Endothelial cell of umbilical vein (primary cell): ENCODE measurements at regions not wholly inside any gene's neighbourhood (a gene's known extent, or its start where the extent isn't known, plus 50 kb on each side); places are given as distances from the start of the nearest gene placed in this dataset.

Experiments used
- BruUV-seq: library from RNA; stranded (reverse); fragments of 400-500 nt; replicated peaks from 2 replicates; lab custom pipeline; 2021; lab: Mats Ljungman, UMichigan
- CTCF ChIA-PET: fragments of 300-600, 350-600 bp; sonication (Branson Sonifier 250); formaldehyde crosslinking; loops from one replicate; lab custom pipeline; 2021; ENCODE audit warnings: antibody characterized with exemption, inconsistent platforms; lab: Charles Lee
- POLR2A ChIA-PET: fragments of 300-600, 350-600 bp; sonication (Branson Sonifier 250); formaldehyde crosslinking; loops from one replicate; lab custom pipeline; 2021; ENCODE audit warnings: antibody characterized with exemption, inconsistent platforms; lab: Charles Lee
- DNase-seq: peaks from one replicate; pipeline ENCODE4 v3.0.0-alpha.2; 2011; ENCODE audit warnings: low read depth, low spot score
- FAIRE-seq: peaks from 2 replicates; lab custom pipeline; 2011; peaks lifted over from hg19 to GRCh38; lab: Jason Lieb, UNC
- H2AFZ ChIP-seq: 2 replicates; pipeline ENCODE4 v1.6.0; 2012; ENCODE audit warnings: low read depth, low read length, control low read depth, inconsistent platforms
- H3K27ac ChIP-seq: 2 replicates; pipeline ENCODE4 v1.5.1; 2011; ENCODE audit warnings: low read depth, mild to moderate bottlenecking, control low read depth, low read length, moderate library complexity; ENCODE audit not compliant: insufficient read depth
- H3K27me3 ChIP-seq, 2 experiments: 2 replicates each; pipeline versions ENCODE4 v1.6.0 to v1.6.1; 2011; ENCODE audit warnings: low read length in 2 of 2, mixed read lengths in 1 of 2; ENCODE audit not compliant: control insufficient read depth in 2 of 2, insufficient read depth in 2 of 2
- H3K36me3 ChIP-seq, 2 experiments: 2 replicates in 1 of 2; 3 replicates in 1 of 2; pipeline ENCODE4 v1.5.1; 2011; ENCODE audit warnings: low read length in 2 of 2, mild to moderate bottlenecking in 1 of 2, moderate library complexity in 1 of 2; ENCODE audit not compliant: control insufficient read depth in 2 of 2, insufficient read depth in 2 of 2; ENCODE audit errors: extremely low read depth in 1 of 2
- H3K4me1 ChIP-seq: 3 replicates; pipeline ENCODE4 v1.5.1; 2011; ENCODE audit warnings: mild to moderate bottlenecking, low read length; ENCODE audit not compliant: control insufficient read depth, insufficient read depth; ENCODE audit errors: extremely low read depth
- H3K4me2 ChIP-seq: 2 replicates; pipeline ENCODE4 v1.6.1; 2011; ENCODE audit warnings: low read length, control low read depth, mixed read lengths; ENCODE audit not compliant: insufficient read depth
- H3K4me3 ChIP-seq, 3 experiments: fragments of 200-600 bp in 1 of 3; sonication (generic), shearing (Covaris generic) in 1 of 3; replicated peaks in 1 of 3; 2 replicates each; pipeline ENCODE4 v1.5.1; 2011 to 2016; ENCODE audit warnings: control low read depth in 3 of 3, low read length in 3 of 3, mild to moderate bottlenecking in 2 of 3, inconsistent platforms in 1 of 3, low read depth in 1 of 3, moderate library complexity in 1 of 3; ENCODE audit not compliant: insufficient read depth in 1 of 3
- H3K79me2 ChIP-seq: 2 replicates; pipeline ENCODE4 v1.6.0; 2012; ENCODE audit warnings: low read length, inconsistent platforms; ENCODE audit not compliant: control insufficient read depth, insufficient read depth
- H3K9ac ChIP-seq: replicated peaks from 2 replicates; pipeline ENCODE3; 2011; ENCODE audit warnings: low read length, control low read depth; ENCODE audit not compliant: insufficient read depth; ENCODE audit errors: extremely low read depth
- H3K9me1 ChIP-seq: replicated peaks from 3 replicates; pipeline ENCODE4 v1.6.0; 2011; ENCODE audit warnings: mild to moderate bottlenecking, low read length; ENCODE audit not compliant: control insufficient read depth, insufficient read depth; ENCODE audit errors: extremely low read depth
- H3K9me3 ChIP-seq: replicated peaks from 2 replicates; pipeline ENCODE4 v1.5.1; 2012; ENCODE audit warnings: low read length, inconsistent platforms; ENCODE audit not compliant: control insufficient read depth, insufficient read depth
- H4K20me1 ChIP-seq: replicated peaks from 2 replicates; pipeline ENCODE3; 2011; ENCODE audit warnings: mild to moderate bottlenecking, low read length; ENCODE audit not compliant: control insufficient read depth, insufficient read depth; ENCODE audit errors: extremely low read depth
- EZH2 ChIP-seq: IDR thresholded peaks from 2 replicates; pipeline ENCODE4 v1.6.1; 2012; ENCODE audit warnings: borderline replicate concordance, low read depth, mild to moderate bottlenecking, moderate library complexity, low read length, inconsistent platforms; ENCODE audit not compliant: severe bottlenecking
- FOS ChIP-seq: IDR thresholded peaks from 2 replicates; pipeline ENCODE4 v1.6.1; 2011; ENCODE audit warnings: mild to moderate bottlenecking, low read length, moderate library complexity, borderline replicate concordance; ENCODE audit not compliant: insufficient read depth
- GATA2 ChIP-seq: IDR thresholded peaks from 2 replicates; pipeline ENCODE4 v1.7.0; 2011; ENCODE audit warnings: low read depth, mild to moderate bottlenecking, moderate library complexity, mixed read lengths, low read length; ENCODE audit not compliant: insufficient read length, insufficient read depth
- JUN ChIP-seq: IDR thresholded peaks from 2 replicates; pipeline ENCODE4 v1.6.1; 2011; ENCODE audit warnings: borderline replicate concordance, low read depth; ENCODE audit not compliant: insufficient read length, insufficient read depth
- POLR2A ChIP-seq: IDR thresholded peaks from 2 replicates; pipeline ENCODE4 v1.6.1; 2012; ENCODE audit warnings: low read depth, mild to moderate bottlenecking, control low read depth, low read length
- dilution Hi-C: fragments of 300-500 bp; cut with MboI; formaldehyde crosslinking; loops from one replicate; pipeline ENCODE4 v1.15.0; 2019; ENCODE audit warnings: low sequenced_read_pairs; ENCODE audit not compliant: extremely low pct_ligation_motif_present
- intact Hi-C: fragments of 100-400 bp; cut with micrococcal nuclease; formaldehyde crosslinking; loops from one replicate; pipeline ENCODE4 v1.10.0; 2022
- TF ChIP-seq, protein P1 (sequence below), 2 donors: IDR thresholded peaks; 1 replicate in 1 of 2; 2 replicates in 1 of 2; pipeline ENCODE4 v1.5.1; 2011; ENCODE audit warnings: low read length in 2 of 2, mild to moderate bottlenecking in 2 of 2, moderate library complexity in 2 of 2, control low read depth in 1 of 2, inconsistent platforms in 1 of 2, low read depth in 1 of 2; ENCODE audit not compliant: insufficient read depth in 1 of 2; ENCODE audit errors: extremely low read depth in 1 of 2
- TF ChIP-seq, protein P2 (sequence below): IDR thresholded peaks from 2 replicates; pipeline ENCODE4 v1.6.1; 2011; ENCODE audit not compliant: insufficient read depth, insufficient read length

DNA sequence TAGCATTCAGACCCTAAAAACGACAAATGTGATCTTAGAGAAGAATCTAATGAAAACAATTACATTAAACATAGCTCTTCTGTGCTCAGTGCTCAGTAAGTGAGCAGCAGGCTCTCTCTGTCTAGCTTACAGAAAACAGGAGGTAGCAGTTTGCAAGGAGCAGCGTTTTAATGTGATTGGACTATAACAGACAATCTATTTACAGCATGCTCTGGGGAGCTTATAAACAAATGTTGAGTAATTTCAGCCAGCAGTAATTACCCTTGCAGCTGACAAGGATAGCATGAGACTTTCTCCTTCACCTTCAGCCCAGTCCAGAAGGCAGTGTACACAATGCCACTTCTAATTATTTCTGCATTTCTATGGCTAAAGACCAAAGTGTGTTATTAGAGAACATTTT is 270.4 kb downstream of the FIGN start:
- H3K4me3 ChIP-seq = no peak overlapping the region
- H3K27ac ChIP-seq = no peak overlapping the region
- no peaks in the 10 kb centered on the region for H3K36me3 ChIP-seq
- intact Hi-C loops = no loop called here
- DNase-seq (no peak), FAIRE-seq (no peak)
- H3K4me1 ChIP-seq = no peaks in the 10 kb centered on the region
- CTCF ChIA-PET = interaction anchor here (0.9 to 1.5 kb wide), 5 partner anchors 8 to 596 kb away, joined by 3 to 7 read pairs (median 4); no protein-coding TSS in a partner anchor
- no peaks in the 10 kb centered on the region for H3K79me2 ChIP-seq
- dilution Hi-C loops = no loop called here
- no peaks in the 10 kb centered on the region for H4K20me1 ChIP-seq
- no peaks in the 10 kb centered on the region for H3K9me3 ChIP-seq
- no peaks in the 10 kb centered on the region for H3K9me1 ChIP-seq
- TF ChIP-seq FOS (no peak), EZH2 (no peak), GATA2 (no peak), POLR2A (no peak), JUN (no peak)
- TF ChIP-seq, protein P1, sequence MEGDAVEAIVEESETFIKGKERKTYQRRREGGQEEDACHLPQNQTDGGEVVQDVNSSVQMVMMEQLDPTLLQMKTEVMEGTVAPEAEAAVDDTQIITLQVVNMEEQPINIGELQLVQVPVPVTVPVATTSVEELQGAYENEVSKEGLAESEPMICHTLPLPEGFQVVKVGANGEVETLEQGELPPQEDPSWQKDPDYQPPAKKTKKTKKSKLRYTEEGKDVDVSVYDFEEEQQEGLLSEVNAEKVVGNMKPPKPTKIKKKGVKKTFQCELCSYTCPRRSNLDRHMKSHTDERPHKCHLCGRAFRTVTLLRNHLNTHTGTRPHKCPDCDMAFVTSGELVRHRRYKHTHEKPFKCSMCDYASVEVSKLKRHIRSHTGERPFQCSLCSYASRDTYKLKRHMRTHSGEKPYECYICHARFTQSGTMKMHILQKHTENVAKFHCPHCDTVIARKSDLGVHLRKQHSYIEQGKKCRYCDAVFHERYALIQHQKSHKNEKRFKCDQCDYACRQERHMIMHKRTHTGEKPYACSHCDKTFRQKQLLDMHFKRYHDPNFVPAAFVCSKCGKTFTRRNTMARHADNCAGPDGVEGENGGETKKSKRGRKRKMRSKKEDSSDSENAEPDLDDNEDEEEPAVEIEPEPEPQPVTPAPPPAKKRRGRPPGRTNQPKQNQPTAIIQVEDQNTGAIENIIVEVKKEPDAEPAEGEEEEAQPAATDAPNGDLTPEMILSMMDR (IDR thresholded peaks at IDR 0.05; ENCODE audit: extremely low read depth in 1 of 2, insufficient read depth in 1 of 2, low read depth in 1 of 2, low read length in 2 of 2) = no peak
- TF ChIP-seq, protein P2, sequence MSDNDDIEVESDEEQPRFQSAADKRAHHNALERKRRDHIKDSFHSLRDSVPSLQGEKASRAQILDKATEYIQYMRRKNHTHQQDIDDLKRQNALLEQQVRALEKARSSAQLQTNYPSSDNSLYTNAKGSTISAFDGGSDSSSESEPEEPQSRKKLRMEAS = no peak
- H3K27me3 ChIP-seq = peaks cover 0 to 4% of the 10 kb centered on the region in 2 experiments
- POLR2A ChIA-PET = no interaction called here
- H3K9ac ChIP-seq = no peak overlapping the region
- no peak overlapping the region for H2AFZ ChIP-seq
- H3K4me2 ChIP-seq = no peak overlapping the region
- BruUV-seq = no TSS peak
